ENCODE measurements at regions not wholly inside any gene's neighbourhood (a gene's known extent, or its start where the extent isn't known, plus 50 kb on each side); places are given as distances from the start of the nearest gene placed in this dataset.

DNA sequence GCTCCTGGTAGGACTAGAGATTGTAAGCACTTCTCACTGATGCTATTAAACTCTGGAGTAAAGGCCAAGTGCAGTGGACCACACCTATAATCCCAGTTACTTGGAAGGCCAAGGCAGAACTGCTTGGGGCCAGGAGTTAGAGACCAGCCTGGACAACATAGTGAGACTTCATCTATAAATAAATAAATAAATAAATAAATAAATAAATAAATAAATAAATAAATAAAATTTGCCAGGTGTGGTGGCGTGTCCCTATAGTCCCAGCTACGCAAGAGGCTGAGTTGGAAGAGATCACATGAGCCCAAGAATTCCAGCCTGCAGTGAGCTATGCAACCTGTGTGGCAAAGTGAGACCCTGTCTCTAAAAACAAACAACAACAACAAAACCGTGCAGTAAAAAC is 1475.7 kb downstream of the REEP3 start:
- TF ChIP-seq, protein P1, sequence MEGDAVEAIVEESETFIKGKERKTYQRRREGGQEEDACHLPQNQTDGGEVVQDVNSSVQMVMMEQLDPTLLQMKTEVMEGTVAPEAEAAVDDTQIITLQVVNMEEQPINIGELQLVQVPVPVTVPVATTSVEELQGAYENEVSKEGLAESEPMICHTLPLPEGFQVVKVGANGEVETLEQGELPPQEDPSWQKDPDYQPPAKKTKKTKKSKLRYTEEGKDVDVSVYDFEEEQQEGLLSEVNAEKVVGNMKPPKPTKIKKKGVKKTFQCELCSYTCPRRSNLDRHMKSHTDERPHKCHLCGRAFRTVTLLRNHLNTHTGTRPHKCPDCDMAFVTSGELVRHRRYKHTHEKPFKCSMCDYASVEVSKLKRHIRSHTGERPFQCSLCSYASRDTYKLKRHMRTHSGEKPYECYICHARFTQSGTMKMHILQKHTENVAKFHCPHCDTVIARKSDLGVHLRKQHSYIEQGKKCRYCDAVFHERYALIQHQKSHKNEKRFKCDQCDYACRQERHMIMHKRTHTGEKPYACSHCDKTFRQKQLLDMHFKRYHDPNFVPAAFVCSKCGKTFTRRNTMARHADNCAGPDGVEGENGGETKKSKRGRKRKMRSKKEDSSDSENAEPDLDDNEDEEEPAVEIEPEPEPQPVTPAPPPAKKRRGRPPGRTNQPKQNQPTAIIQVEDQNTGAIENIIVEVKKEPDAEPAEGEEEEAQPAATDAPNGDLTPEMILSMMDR (conservative IDR thresholded peaks at IDR 0.05; ENCODE audit: low read depth), result no peak
- no peak overlapping the region for H3K27ac ChIP-seq
- DNase-seq (ENCODE audit: low spot score), result no peak
- CTCF ChIA-PET, result no interaction called here
- POLR2A ChIA-PET (ENCODE audit: low non-redundant PET), result no interaction called here

DNA sequence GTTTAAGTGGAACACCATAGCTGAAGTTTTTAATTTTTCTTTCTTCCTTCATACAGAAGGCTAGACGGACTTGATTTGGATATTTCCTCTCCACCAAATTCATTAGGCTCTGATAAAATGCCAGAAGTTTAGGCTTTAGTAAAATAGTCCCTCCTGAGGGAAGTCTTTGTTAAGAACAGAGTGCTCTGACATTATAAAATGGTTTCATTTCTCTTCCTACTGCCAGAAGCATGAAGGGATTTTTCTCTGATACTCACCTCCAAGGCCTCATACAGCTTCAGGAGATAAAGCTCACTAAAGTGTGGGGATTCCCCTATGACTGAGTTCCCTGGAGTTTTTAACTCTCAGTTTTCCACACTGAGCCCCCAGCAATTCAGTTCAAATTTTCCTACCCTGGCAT is 1489.6 kb downstream of the REEP3 start:
- no peak for DNase-seq (ENCODE audit: low spot score)
- ChIA-PET CTCF (no interaction called here), POLR2A (ENCODE audit: low non-redundant PET) (no interaction called here)
- H3K27ac ChIP-seq, result no peak overlapping the region
- TF ChIP-seq, protein P1 (conservative IDR thresholded peaks at IDR 0.05; ENCODE audit: low read depth), result no peak

DNA sequence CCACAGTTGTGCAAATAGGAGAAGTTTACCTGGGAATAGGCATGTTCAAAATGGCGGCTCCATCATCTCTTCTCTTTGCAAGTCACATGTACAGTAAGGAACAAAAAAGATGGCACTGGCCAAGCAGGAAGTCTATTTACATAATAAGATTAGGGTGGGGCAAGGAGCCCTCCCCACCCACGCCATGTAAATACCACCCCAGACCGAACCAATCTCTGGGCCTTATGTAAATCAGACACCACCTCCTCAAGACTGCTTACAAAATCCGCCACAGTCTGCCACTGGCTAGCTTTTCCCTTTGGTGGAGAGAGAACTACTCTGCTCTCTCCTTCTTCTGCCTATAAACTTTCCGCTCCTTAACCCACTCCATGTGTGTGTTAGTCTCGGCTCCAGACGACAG is 1496.3 kb downstream of the REEP3 start:
- ChIA-PET POLR2A (ENCODE audit: low non-redundant PET) (no interaction called here), CTCF (no interaction called here)
- no peak for DNase-seq (ENCODE audit: low spot score)
- H3K27ac ChIP-seq, result no peak overlapping the region
- TF ChIP-seq, protein P1 (conservative IDR thresholded peaks at IDR 0.05; ENCODE audit: low read depth), result no peak

DNA sequence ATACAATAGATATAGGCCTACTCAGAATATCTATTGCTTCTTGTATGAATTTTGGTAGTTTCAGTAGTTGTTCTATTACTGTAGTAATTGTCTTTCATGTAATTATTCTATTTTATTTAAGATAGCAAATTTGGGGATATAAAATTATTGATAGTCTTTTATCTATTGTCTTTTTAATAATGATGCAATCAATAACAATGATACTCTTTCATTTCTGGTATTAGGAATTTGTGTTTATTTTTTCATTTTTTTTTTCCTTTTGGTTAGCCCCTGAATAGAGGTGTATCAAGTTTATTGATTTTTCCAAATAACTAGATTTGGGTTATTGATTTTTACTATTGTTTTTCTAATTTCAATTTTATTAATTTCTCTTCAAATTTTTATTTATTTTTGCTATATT is 1503.7 kb downstream of the REEP3 start:
- no peak overlapping the region for H3K27ac ChIP-seq
- TF ChIP-seq, protein P1 (conservative IDR thresholded peaks at IDR 0.05; ENCODE audit: low read depth), result no peak
- POLR2A ChIA-PET (ENCODE audit: low non-redundant PET), result no interaction called here
- DNase-seq (ENCODE audit: low spot score), result no peak
- CTCF ChIA-PET, result no interaction called here

DNA sequence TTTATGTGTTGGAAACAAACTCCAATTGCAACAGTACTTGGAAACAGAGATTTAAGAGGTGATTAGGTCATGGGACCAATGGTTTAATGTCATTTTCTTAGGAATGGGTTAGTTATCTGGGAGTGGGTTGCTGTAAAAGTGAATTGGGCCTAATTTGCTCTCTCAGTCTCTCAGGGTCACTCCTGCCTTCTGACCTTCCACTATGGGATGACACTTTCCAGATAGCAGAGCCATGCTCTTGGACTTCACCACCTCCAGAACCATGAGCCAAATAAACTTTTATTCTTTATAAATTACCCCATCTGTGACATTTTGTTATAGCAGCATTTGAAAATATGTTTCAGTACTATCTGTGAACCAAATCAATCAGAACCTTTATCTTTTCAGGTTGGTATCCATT is 1509.1 kb downstream of the REEP3 start:
- H3K27ac ChIP-seq, result no peak overlapping the region
- POLR2A ChIA-PET (ENCODE audit: low non-redundant PET), result no interaction called here
- DNase-seq (ENCODE audit: low spot score), result no peak
- TF ChIP-seq, protein P1 (conservative IDR thresholded peaks at IDR 0.05; ENCODE audit: low read depth), result no peak
- CTCF ChIA-PET, result no interaction called here

DNA sequence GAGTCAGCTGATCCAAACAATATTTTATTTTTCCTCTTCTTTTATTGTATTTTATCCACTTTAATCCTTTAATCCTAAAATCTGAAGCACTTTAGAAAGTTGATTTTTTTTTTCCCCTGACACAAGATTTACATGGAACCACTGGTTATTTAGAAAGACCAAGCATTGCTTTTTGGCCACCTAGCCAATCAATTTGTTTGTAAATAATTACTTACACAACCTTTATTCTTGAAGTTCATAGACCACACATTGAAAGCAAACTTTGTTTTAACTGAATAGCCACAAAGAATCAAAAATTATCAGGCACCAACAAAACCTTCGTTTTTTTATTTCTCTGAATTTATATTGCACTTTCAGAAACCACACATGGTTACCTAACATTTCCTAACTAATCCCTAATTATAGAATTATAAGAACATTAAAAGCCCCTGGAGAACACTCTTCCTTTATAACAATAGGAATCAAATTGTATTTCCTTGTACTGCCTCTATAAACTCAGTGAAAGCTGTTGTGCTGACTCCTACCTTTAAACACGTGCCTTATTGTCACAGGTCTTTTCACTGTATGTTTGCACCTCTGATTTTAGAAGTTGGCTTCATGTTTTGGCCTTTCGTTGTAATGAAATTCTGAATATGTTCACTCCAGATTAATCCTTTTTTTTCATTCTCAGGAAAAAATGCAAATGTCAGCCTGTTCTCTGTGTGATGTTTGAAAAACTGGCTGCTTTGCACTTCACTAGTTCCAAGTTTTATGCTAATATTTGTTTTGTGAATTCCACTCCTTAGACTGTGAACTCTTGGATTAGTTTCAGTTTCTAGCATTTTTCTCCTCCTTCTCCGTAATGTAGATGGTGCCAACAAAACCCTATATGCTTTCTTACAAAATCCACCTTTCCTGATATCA is 1511.9 kb downstream of the REEP3 start:
- no peak for DNase-seq (ENCODE audit: low spot score)
- H3K27ac ChIP-seq, result no peak overlapping the region
- CTCF ChIA-PET, result interaction anchor here (0.8 kb wide), 1 partner anchor 63 kb away, joined by 3 read pairs; no protein-coding TSS in a partner anchor
- TF ChIP-seq, protein P1 (conservative IDR thresholded peaks at IDR 0.05; ENCODE audit: low read depth), result no peak
- POLR2A ChIA-PET (ENCODE audit: low non-redundant PET), result no interaction called here

Data from RWPE1 (cell line).